ENCODE measurements at regions not wholly inside any gene's neighbourhood (a gene's known extent, or its start where the extent isn't known, plus 50 kb on each side); places are given as distances from the start of the nearest gene placed in this dataset.

DNA sequence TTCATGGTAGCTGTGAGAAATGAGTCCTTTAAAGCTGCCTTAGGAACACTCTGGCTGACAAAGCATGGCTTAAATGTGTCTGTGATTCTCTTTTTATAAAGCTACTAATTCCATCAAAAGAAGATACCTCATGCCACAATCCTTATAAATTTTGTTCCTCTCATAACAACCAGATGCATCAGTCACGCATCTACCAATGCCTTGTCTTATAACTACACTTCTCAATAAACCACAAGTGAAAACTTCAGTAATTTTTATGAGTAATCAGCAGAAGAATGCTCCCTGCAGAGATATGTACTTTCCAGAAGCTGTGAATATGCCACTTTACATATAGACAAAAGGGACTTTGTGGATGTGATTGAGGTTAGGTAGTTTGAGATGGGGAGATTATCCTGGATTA is 147.8 kb downstream of the SUCLA2 start:
- TF ChIP-seq POLR2A (IDR thresholded peaks at IDR 0.05): no peak
- TF ChIP-seq, protein P1, sequence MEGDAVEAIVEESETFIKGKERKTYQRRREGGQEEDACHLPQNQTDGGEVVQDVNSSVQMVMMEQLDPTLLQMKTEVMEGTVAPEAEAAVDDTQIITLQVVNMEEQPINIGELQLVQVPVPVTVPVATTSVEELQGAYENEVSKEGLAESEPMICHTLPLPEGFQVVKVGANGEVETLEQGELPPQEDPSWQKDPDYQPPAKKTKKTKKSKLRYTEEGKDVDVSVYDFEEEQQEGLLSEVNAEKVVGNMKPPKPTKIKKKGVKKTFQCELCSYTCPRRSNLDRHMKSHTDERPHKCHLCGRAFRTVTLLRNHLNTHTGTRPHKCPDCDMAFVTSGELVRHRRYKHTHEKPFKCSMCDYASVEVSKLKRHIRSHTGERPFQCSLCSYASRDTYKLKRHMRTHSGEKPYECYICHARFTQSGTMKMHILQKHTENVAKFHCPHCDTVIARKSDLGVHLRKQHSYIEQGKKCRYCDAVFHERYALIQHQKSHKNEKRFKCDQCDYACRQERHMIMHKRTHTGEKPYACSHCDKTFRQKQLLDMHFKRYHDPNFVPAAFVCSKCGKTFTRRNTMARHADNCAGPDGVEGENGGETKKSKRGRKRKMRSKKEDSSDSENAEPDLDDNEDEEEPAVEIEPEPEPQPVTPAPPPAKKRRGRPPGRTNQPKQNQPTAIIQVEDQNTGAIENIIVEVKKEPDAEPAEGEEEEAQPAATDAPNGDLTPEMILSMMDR (IDR thresholded peaks at IDR 0.05): no peak
- no peaks in the 10 kb centered on the region for H3K27me3 ChIP-seq
- intact Hi-C loops (cut with DNase I; ENCODE audit: low total_unique reads): no loop called here
- no peak overlapping the region for H3K4me3 ChIP-seq
- no peak overlapping the region for H3K27ac ChIP-seq
- H3K9me3 ChIP-seq: no peaks in the 10 kb centered on the region
- no peaks in the 10 kb centered on the region for H3K4me1 ChIP-seq
- DNase-seq: no peak
- H3K36me3 ChIP-seq: no peaks in the 10 kb centered on the region

DNA sequence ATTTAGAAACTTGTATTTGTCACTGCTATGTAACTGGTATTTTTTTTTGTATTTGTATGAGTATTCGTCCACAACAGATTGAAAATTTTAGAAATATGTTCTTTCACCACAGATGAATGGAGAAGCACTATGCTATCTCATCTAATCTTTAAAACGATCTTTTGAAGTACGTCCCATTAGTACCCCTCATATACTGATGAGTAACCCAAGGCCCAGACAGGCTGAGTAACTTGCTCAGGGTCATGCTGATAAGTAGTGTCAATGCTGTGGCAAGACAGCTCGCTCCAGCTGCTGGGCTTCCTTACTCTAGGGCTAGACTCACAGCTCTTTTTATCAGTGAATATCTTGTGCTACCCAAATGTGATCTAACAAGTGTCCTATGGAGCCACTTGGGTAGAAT is 154.2 kb downstream of the SUCLA2 start:
- H3K4me1 ChIP-seq: no peaks in the 10 kb centered on the region

DNA sequence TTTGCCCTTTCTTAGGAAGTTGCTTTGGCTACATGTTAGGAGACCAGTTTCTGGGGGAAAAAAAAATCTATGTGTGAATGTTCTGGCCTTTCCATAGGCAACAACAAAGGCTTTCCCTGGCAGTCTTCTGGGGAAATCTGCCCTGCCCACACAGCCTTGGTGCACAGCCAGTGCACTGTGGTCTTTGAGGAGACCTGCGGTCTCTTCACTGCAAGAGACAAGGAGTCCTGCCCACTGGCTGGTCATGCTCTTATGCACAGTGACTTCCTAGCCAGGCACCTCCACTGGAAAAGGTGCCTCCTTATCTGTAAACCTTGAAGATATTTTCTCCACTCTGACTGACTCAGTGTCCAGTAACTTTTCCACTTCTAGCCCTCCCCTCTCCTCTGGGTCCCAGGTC is 155.1 kb downstream of the SUCLA2 start:
- intact Hi-C loops (cut with DNase I; ENCODE audit: low total_unique reads): no loop called here
- H3K9me3 ChIP-seq: no peaks in the 10 kb centered on the region
- no peaks in the 10 kb centered on the region for H3K36me3 ChIP-seq
- no peak overlapping the region for H3K4me3 ChIP-seq
- no peaks in the 10 kb centered on the region for H3K27me3 ChIP-seq
- no peak overlapping the region for H3K27ac ChIP-seq
- no peak for DNase-seq
- no peaks in the 10 kb centered on the region for H3K4me1 ChIP-seq
- TF ChIP-seq POLR2A (IDR thresholded peaks at IDR 0.05): no peak

More for the DNA sequence above, 154.2 kb downstream of the SUCLA2 start:
- no peak for DNase-seq
- intact Hi-C loops (cut with DNase I; ENCODE audit: low total_unique reads): no loop called here
- TF ChIP-seq, protein P1 (IDR thresholded peaks at IDR 0.05): no peak
- no peak for TF ChIP-seq POLR2A (IDR thresholded peaks at IDR 0.05)
- Histone ChIP-seq H3K27ac (no peak overlapping the region), H3K27me3 (no peaks in the 10 kb centered on the region), H3K9me3 (no peaks in the 10 kb centered on the region), H3K4me3 (no peak overlapping the region), H3K36me3 (no peaks in the 10 kb centered on the region)

DNA sequence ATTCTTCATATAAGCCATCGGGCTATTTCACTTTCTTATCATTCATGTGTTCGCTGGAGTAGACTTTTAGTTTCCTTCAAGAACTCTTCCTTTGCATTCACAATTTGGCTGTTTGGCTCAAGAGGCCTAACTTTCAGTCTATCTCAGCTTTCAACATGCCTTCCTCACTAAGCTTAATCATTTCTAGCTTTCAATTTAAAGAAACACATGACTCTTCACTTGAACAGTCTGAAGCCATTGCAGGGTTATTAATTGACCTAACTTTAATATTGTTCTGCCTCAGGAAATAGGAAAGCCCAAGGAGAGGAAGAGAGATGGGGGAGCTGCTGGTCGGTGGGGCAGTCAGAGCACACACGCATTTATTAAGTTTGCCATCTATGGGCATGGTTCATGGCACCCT is 158.1 kb downstream of the SUCLA2 start:
- intact Hi-C loops (cut with DNase I; ENCODE audit: low total_unique reads): no loop called here
- H3K36me3 ChIP-seq: no peaks in the 10 kb centered on the region
- H3K27me3 ChIP-seq: no peaks in the 10 kb centered on the region
- no peak for DNase-seq
- no peak for TF ChIP-seq POLR2A (IDR thresholded peaks at IDR 0.05)
- TF ChIP-seq, protein P1 (IDR thresholded peaks at IDR 0.05): no peak
- H3K27ac ChIP-seq: no peak overlapping the region
- H3K4me3 ChIP-seq: no peak overlapping the region
- H3K4me1 ChIP-seq: no peaks in the 10 kb centered on the region
- H3K9me3 ChIP-seq: no peaks in the 10 kb centered on the region

DNA sequence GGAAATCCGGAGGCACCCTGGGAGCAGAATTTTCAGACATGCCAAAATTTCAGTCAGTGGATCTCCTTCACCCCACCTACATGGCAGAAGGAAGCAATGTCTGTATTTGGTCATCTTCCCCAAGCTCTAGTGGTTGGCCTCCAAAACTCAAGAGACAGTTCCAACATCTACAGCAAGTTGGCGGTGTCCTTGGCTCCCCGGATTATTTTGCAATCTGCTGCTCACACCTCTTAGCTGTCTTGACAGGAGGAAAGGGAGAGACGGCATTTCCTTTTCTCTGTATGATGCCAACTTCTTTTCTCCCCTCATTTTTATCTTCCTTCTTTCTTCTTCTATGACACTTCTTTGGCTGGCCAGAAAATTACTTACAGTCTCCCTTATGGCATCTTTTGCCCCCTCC is 159.9 kb downstream of the SUCLA2 start:
- no peak for DNase-seq
- H3K27ac ChIP-seq: no peak overlapping the region
- no peaks in the 10 kb centered on the region for H3K4me1 ChIP-seq
- intact Hi-C loops (cut with DNase I; ENCODE audit: low total_unique reads): no loop called here
- H3K36me3 ChIP-seq: no peaks in the 10 kb centered on the region
- H3K27me3 ChIP-seq: no peaks in the 10 kb centered on the region
- no peak overlapping the region for H3K4me3 ChIP-seq
- TF ChIP-seq POLR2A (IDR thresholded peaks at IDR 0.05): no peak
- TF ChIP-seq, protein P1 (IDR thresholded peaks at IDR 0.05): no peak
- H3K9me3 ChIP-seq: no peaks in the 10 kb centered on the region

DNA sequence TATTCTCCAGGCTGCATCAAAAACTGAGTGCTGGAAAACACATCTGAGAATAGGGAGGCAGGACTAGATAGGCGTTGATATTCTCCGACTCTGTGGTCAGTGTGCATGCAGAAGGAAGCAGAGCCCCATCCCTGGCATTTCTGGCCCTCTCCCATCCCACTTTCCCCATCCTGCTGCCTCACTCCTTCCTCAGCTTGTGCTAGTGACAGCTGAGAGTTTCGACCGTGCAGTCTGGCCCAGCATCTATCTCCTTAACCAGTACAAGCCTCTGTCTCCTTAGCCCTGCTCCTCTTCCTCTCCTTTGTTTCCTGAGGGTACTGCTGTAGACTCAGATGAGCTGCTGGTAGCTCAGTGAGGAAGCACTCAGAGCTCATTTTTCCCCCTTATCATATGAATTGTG is 163.2 kb downstream of the SUCLA2 start:
- no peaks in the 10 kb centered on the region for H3K27me3 ChIP-seq
- H3K27ac ChIP-seq: no peak overlapping the region
- H3K9me3 ChIP-seq: no peaks in the 10 kb centered on the region
- H3K36me3 ChIP-seq: no peaks in the 10 kb centered on the region
- no peak overlapping the region for H3K4me3 ChIP-seq
- TF ChIP-seq, protein P1 (IDR thresholded peaks at IDR 0.05): no peak
- no peak for TF ChIP-seq POLR2A (IDR thresholded peaks at IDR 0.05)
- DNase-seq: no peak
- H3K4me1 ChIP-seq: no peaks in the 10 kb centered on the region
- intact Hi-C loops (cut with DNase I; ENCODE audit: low total_unique reads): no loop called here
